H9 (cell line): ENCODE measurements at regions not wholly inside any gene's neighbourhood (a gene's known extent, or its start where the extent isn't known, plus 50 kb on each side); places are given as distances from the start of the nearest gene placed in this dataset.

Experiments used
- DNase-seq: peaks from one replicate; pipeline ENCODE4 v3.0.0-alpha.2; 2017
- H2AFZ ChIP-seq: one replicate; pipeline ENCODE4 v1.6.1; 2013; ENCODE audit warnings: mild to moderate bottlenecking, low read length, control low read depth, moderate library complexity
- H2AK5ac ChIP-seq: 2 replicates; pipeline ENCODE4 v1.6.1; 2013; ENCODE audit warnings: low read length, control low read depth, mixed read lengths; ENCODE audit not compliant: insufficient read length
- H2BK120ac ChIP-seq: one replicate; pipeline ENCODE4 v1.6.1; 2013; ENCODE audit warnings: low read depth, mild to moderate bottlenecking, low read length, control low read depth, inconsistent platforms; ENCODE audit not compliant: poor library complexity, severe bottlenecking
- H2BK12ac ChIP-seq: 2 replicates; pipeline ENCODE4 v1.6.1; 2013; ENCODE audit warnings: low read length, control low read depth, mixed read lengths, low read depth; ENCODE audit not compliant: insufficient read length
- H2BK15ac ChIP-seq: 2 replicates; pipeline ENCODE4 v1.6.1; 2013; ENCODE audit warnings: low read depth, low read length, control low read depth
- H2BK20ac ChIP-seq: one replicate; pipeline ENCODE4 v1.6.1; 2013; ENCODE audit warnings: low read depth, mild to moderate bottlenecking, low read length, control low read depth, inconsistent platforms; ENCODE audit not compliant: poor library complexity, severe bottlenecking
- H2BK5ac ChIP-seq: 2 replicates; pipeline ENCODE4 v1.6.1; 2013; ENCODE audit warnings: low read length, control low read depth, mixed read lengths; ENCODE audit not compliant: insufficient read length
- H3K14ac ChIP-seq: 2 replicates; pipeline ENCODE4 v1.6.1; 2013; ENCODE audit warnings: low read length, control low read depth; ENCODE audit not compliant: insufficient read depth
- H3K18ac ChIP-seq: 2 replicates; pipeline ENCODE4 v1.6.1; 2013; ENCODE audit warnings: low read depth, mild to moderate bottlenecking, mixed read lengths, low read length, control low read depth; ENCODE audit not compliant: insufficient read length
- H3K23ac ChIP-seq: 2 replicates; pipeline ENCODE4 v1.6.1; 2013; ENCODE audit warnings: low read length, control low read depth, mixed read lengths, low read depth; ENCODE audit not compliant: insufficient read length
- H3K23me2 ChIP-seq: 2 replicates; pipeline ENCODE4 v1.6.1; 2013; ENCODE audit warnings: low read depth, mild to moderate bottlenecking, mixed read lengths, low read length, control low read depth; ENCODE audit not compliant: insufficient read length, poor library complexity, severe bottlenecking
- H3K27ac ChIP-seq: 2 replicates; pipeline ENCODE4 v1.5.1; 2013; ENCODE audit warnings: low read length, control low read depth, mixed read lengths, low read depth; ENCODE audit not compliant: insufficient read length
- H3K27me3 ChIP-seq: 2 replicates; pipeline ENCODE4 v1.6.1; 2013; ENCODE audit warnings: low read length, control low read depth, inconsistent platforms; ENCODE audit not compliant: insufficient read depth
- H3K4ac ChIP-seq: 2 replicates; pipeline ENCODE4 v1.6.1; 2013; ENCODE audit warnings: low read depth, mild to moderate bottlenecking, control low read depth, inconsistent platforms, low read length, moderate library complexity
- H3K4me1 ChIP-seq: 2 replicates; pipeline ENCODE4 v1.6.1; 2013; ENCODE audit warnings: low read length, control low read depth, inconsistent platforms; ENCODE audit not compliant: insufficient read depth
- H3K4me2 ChIP-seq: 2 replicates; pipeline ENCODE4 v1.6.1; 2013; ENCODE audit warnings: low read length, control low read depth, mixed read lengths; ENCODE audit not compliant: insufficient read length, insufficient read depth
- H3K56ac ChIP-seq: 2 replicates; pipeline ENCODE4 v1.6.1; 2013; ENCODE audit warnings: low read depth, mild to moderate bottlenecking, mixed read lengths, low read length, control low read depth; ENCODE audit not compliant: insufficient read length
- H3K79me1 ChIP-seq: 2 replicates; pipeline ENCODE4 v1.6.1; 2013; ENCODE audit warnings: low read depth, mild to moderate bottlenecking, moderate library complexity, low read length, control low read depth, inconsistent platforms; ENCODE audit not compliant: insufficient read depth, poor library complexity, severe bottlenecking
- H3K79me2 ChIP-seq: 2 replicates; pipeline ENCODE4 v1.6.1; 2013; ENCODE audit warnings: low read length, control low read depth, inconsistent platforms; ENCODE audit not compliant: insufficient read depth
- H3K9ac ChIP-seq: 2 replicates; pipeline ENCODE4 v1.6.1; 2013; ENCODE audit warnings: low read length, control low read depth, mixed read lengths; ENCODE audit not compliant: insufficient read length; ENCODE audit errors: extremely low read depth
- H3K9me3 ChIP-seq: one replicate; pipeline ENCODE4 v1.6.1; 2013; ENCODE audit warnings: low read depth, low read length, inconsistent platforms; ENCODE audit not compliant: control insufficient read depth
- H3T11ph ChIP-seq: one replicate; pipeline ENCODE4 v1.6.1; 2013; ENCODE audit warnings: mild to moderate bottlenecking, low read length, control low read depth, inconsistent platforms
- H4K20me1 ChIP-seq: one replicate; pipeline ENCODE4 v1.6.1; 2013; ENCODE audit not compliant: control insufficient read depth, insufficient read length, insufficient read depth
- H4K5ac ChIP-seq: 2 replicates; pipeline ENCODE4 v1.6.1; 2013; ENCODE audit warnings: low read depth, mild to moderate bottlenecking, mixed read lengths, low read length, control low read depth; ENCODE audit not compliant: insufficient read length
- H4K8ac ChIP-seq: replicated peaks from 2 replicates; pipeline ENCODE4 v1.6.1; 2013; ENCODE audit warnings: low read length, control low read depth, mixed read lengths, low read depth; ENCODE audit not compliant: insufficient read length
- H4K91ac ChIP-seq: 2 replicates; pipeline ENCODE4 v1.6.1; 2013; ENCODE audit warnings: low read depth, mild to moderate bottlenecking, moderate library complexity, mixed read lengths, low read length, control low read depth; ENCODE audit not compliant: insufficient read length
- H3K27ac Mint-ChIP-seq, 3 experiments: 2 replicates in 2 of 3; 3 replicates in 1 of 3; pipeline ENCODE4 v1.8.0; 2020 to 2021; ENCODE audit warnings: mixed read lengths in 3 of 3, mild to moderate bottlenecking in 1 of 3, moderate library complexity in 1 of 3
- H3K27me3 Mint-ChIP-seq: 2 replicates; pipeline ENCODE4 v1.8.0; 2021; ENCODE audit warnings: low read depth, mild to moderate bottlenecking, moderate library complexity, mixed read lengths
- H3K36me3 Mint-ChIP-seq, 3 experiments: 2 replicates in 2 of 3; 3 replicates in 1 of 3; pipeline ENCODE4 v1.8.0; 2020 to 2021; ENCODE audit warnings: low read depth in 3 of 3, mixed read lengths in 3 of 3; ENCODE audit not compliant: insufficient read depth in 1 of 3
- H3K4me1 Mint-ChIP-seq, 2 experiments: 2 replicates each; pipeline ENCODE4 v1.8.0; 2020; ENCODE audit warnings: mixed read lengths in 2 of 2
- H3K4me3 Mint-ChIP-seq, 2 experiments: 2 replicates in 1 of 2; 3 replicates in 1 of 2; pipeline ENCODE4 v1.8.0; 2020 to 2021; ENCODE audit warnings: mild to moderate bottlenecking in 2 of 2, mixed read lengths in 2 of 2, moderate library complexity in 1 of 2
- H3K9me3 Mint-ChIP-seq, 2 experiments: 2 replicates in 1 of 2; 3 replicates in 1 of 2; pipeline ENCODE4 v1.8.0; 2020; ENCODE audit warnings: mild to moderate bottlenecking in 2 of 2, mixed read lengths in 2 of 2, moderate library complexity in 1 of 2
- CTCF ChIP-seq: fragments of 200-600 bp; sonication (generic); conservative IDR thresholded peaks from 3 replicates; pipeline ENCODE4 v1.8.0; 2021; ENCODE audit warnings: antibody characterized with exemption, mild to moderate bottlenecking
- WGBS: extraction: QIAGEN DNeasy Blood & Tissue Kit; methylation state at CpG from one replicate; pipeline ENCODE4 v1.1.7; 2013; ENCODE audit warnings: missing lambda C conversion rate, low lambda C conversion rate, mixed read lengths; ENCODE audit not compliant: insufficient read length; ENCODE audit errors: extremely low coverage; 5-methylcytosine and 5-hydroxymethylcytosine counted together

- no peak overlapping the region for H3K27ac Mint-ChIP-seq
- H4K5ac ChIP-seq, result no peak overlapping the region
- no peaks in the 10 kb centered on the region for H3K79me2 ChIP-seq
- no peak overlapping the region for H4K91ac ChIP-seq
- no peak overlapping the region for H3K9ac ChIP-seq
- H3K4me2 ChIP-seq, result no peak overlapping the region
- H3K36me3 Mint-ChIP-seq, result no peaks in the 10 kb centered on the region
- no peak overlapping the region for H2BK20ac ChIP-seq
- H3K4ac ChIP-seq, result no peak overlapping the region
- H2BK12ac ChIP-seq, result no peak overlapping the region
- H3K23ac ChIP-seq, result no peak overlapping the region
- no peaks in the 10 kb centered on the region for H3K23me2 ChIP-seq
- H3K4me1 Mint-ChIP-seq, result 0 out of 4 replicates have a peak, but pooled peaks cover 3 to 6% of the 10 kb centered on the region in 2 experiments
- H3K79me1 ChIP-seq, result no peaks in the 10 kb centered on the region
- no peak overlapping the region for H2AK5ac ChIP-seq
- H3K14ac ChIP-seq, result no peak overlapping the region
- H3K27me3 ChIP-seq, result no peaks in the 10 kb centered on the region
- H2AFZ ChIP-seq, result no peak overlapping the region
- no CpG with 5 or more reads among the region's 2 CpGs for WGBS
- H3K56ac ChIP-seq, result no peak overlapping the region
- H2BK5ac ChIP-seq, result no peak overlapping the region
- H3K9me3 Mint-ChIP-seq, result peaks cover 0 to 3% of the 10 kb centered on the region in 2 experiments; a peak in 1 of 5 replicates
- H3K18ac ChIP-seq, result no peak overlapping the region
- no peak overlapping the region for H3T11ph ChIP-seq
- H4K20me1 ChIP-seq, result no peaks in the 10 kb centered on the region
- DNase-seq, result no peak
- H2BK120ac ChIP-seq, result no peak overlapping the region
- no peaks in the 10 kb centered on the region for H3K27me3 Mint-ChIP-seq
- H3K4me3 Mint-ChIP-seq, result no peak overlapping the region
- H2BK15ac ChIP-seq, result no peak overlapping the region
- no peaks in the 10 kb centered on the region for H3K4me1 ChIP-seq
- H3K27ac ChIP-seq, result no peak overlapping the region
- no peak for TF ChIP-seq CTCF
- no peak overlapping the region for H4K8ac ChIP-seq
- no peaks in the 10 kb centered on the region for H3K9me3 ChIP-seq
Measured at GRCh38 chr6:135675026-135675425, 176.5 kb upstream of the PDE7B start.
